ENCODE measurements at regions not wholly inside any gene's neighbourhood (a gene's known extent, or its start where the extent isn't known, plus 50 kb on each side); places are given as distances from the start of the nearest gene placed in this dataset.

DNA sequence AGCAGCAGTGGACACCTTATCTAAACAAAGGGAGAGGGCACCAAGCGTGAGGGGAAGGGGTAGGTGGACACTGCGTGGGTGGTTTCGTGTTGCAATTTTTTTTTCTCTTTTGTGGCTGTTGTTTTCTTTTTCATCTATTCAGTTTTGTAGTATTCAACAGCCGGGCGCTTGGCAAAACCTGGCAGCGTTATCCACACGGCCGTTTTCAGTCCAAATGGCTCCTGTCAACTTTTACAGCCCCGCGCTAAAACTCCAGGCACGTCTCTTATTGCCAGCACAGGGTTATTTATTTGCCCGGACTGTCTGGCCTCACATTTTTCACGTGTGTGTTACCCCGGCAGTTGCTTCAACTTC is 192.2 kb downstream of the BCOR start:
- no peak for DNase-seq

DNA sequence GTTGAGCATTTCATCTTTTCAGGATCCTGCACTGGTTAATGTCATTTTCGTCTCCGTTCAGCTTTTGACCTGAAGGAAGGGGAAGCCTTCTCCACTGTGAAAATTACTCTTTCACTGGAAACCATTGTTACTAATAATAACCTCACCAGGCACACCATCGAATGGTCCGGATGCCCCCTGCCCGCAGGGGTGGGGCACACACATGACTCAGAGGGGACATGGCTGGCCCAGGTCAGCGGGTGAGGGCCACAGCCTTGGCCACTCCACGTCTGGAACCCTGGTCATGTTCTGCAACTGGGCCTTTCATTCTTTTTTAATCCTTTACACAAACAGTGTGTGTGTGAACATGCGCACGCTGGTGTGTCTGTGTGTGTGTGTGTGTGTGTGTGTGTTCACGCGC is 191.8 kb downstream of the BCOR start:
- DNase-seq: no peak

DNA sequence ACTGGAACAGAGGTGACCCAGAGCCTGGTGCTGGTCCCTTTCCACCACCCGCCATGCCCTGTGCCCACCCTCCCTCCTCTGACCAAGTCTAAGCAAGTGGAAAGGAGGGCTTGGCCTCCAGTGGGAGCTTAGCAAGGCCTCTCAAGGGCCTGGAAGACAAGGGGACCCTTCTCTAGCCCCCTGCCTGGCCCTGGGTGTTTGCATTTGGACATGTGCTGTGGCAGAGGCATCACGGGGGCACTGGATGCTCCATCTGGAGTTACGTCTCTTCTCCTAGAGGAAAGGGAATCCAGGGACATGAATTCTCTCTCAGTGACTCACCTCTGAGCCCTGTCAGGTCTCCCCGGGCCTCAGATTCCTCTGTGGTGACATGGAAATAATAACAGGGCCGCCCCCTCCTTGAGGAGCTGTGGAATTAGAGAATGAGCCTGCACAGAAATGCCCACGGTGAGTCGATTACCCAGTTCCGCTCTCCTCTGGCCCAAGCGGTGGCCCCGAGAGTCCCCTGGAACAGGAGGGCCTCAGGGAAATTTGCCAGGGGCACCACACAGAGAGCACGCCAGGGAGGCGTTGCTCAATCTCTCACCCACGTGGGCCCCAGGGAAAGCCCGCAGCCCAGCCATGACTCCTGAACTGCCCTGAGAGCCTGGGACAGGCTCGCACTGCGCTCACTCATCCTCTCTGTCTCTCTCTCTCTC is 189.6 kb downstream of the BCOR start:
- DNase-seq: no peak

DNA sequence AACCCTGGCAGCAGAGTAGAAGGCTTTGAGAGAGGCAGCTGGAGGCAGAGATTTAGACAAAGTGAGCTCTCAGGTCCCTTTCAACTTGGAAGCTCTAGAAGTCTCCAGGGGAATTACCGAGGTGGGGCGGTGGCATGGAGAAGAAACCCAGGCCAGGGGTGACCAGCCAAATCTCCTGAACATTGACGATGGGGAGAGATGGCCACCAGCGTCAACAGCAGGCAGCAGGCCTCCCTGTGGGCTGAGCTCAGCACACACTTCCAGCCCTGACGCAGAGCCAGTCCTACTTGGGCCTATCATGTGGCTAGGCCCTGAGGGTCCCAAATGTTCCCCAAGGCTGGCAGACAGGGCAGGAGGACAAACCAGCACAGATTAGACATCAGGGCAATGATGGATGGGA is 187.8 kb downstream of the BCOR start:
- DNase-seq: no peak

DNA sequence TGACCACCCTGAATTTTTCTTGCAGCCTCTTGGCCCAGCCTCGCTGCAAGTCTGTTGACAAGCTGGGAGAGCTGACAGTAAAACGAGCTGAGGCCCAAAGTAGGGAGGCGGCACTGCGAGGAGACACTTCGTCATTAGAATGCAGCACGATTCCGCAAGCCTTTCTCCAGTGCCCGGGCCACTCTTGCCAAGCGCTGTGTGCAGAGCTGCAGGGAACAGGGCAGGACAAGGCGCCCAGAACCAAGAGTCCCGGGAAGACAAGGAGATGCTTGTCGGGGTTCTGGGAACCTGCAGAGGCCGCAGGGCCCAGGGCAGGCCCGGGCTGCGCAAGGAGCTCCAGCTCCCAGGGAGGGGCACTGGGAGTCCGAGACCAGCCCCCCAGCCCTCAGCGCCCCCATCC is 187.1 kb downstream of the BCOR start:
- DNase-seq: no peak

DNA sequence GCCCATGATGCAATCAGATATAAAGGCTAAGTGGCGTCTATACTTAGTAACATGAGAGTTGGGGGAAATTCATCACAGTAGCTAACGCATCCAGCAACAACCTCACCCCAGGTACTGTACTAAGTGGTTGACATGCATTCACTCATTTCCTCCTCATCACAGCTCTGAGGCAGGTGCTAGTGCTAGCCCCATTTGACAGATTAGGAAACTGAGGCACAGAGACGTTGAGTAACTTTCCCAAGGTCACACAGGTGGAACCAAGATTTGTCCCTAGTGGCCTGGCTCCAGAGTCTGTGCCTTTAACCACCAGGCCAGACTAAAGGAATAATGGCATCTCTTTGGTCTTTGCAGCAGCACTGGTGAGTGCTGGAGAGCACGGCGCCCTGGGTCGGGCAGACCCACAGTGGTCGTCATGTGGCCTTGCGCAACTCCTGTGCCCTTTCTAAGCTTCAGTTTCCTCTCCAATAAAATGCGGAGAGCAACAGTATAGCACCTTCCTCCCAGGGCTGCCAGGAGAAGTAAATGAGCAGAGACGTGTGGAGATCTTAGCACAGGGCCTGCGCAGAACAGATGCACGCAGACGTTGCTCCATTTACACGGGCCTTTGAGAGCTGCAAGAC is 186.4 kb downstream of the BCOR start:
- DNase-seq: no peak

DNA sequence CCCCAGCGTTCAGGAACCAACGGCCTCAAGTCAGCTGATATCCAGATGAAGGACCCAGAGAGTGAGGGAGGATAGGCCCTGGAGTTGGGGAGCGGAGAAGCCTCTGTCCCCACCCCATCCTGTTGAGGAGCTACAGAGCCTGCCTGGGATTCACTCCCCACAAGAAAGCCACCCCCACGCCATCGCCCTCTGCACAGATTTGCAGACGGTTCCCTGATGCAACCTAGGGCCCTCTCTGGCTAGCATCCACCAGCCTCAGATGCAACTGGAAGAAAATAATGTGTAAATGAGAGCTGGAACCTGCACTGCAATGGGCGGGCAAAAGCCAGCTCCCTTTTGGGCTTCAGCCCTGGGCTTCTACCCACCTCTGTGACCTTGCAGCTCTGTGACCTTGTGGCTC is 185.6 kb downstream of the BCOR start:
- DNase-seq: no peak

DNA sequence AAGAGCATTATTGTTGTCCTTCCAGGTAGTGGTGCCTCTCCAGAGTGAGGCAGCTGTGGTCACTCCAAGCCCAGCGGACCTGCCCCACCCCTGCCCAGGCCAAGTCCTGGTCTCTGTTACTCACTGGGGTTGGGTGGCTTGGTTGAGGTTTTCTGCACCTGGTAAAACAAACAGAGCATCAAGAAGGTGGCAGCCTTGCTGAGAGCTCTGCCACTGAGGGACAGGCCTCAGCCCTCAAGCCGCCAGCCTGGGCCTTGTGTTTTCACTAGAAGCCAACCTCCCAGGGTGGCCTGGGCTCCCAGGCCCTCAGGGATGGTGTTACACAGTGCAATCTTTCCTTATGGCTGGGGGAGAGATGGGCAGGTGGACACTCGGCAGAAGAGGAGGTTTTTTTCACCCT is 182.7 kb downstream of the BCOR start:
- no peak for DNase-seq

DNA sequence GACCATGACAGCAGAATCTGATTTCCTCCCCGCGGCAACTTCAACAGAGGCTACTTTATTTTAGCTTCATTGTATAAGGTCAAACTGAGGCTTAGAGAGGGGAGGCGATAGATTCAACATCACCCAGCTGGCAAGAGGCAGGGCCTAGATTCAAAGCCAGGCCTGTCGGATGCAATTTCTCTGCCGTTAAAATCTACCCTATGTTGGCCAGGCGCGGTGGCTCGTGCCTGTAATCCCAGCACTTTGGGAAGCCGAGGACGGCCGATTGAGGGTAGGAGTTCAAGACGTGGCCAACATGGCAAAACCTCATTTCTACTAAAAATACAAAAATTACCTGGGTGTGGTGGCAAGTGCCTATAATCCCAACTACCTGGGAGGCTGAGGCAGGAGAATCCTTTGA is 182.2 kb downstream of the BCOR start:
- no peak for DNase-seq

DNA sequence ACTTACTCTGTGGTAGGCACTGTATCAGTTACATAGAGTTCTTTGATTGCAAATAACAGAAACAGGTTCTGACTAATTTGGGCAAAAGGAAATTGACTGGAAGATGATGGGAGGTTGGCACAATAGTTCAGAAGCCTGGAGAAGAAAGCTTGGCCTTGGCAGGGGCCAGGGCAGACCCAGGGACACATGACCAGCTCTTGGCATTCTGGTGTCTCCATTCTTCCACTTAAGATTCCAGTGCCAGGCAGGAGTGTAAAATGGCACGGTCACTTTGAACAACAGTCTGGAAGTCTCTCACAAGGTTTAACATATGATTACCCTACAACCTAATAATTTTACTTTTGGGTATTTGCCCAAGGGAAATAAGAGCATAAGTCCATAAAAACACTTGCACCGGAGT is 175.9 kb downstream of the BCOR start:
- no peak for DNase-seq

DNA sequence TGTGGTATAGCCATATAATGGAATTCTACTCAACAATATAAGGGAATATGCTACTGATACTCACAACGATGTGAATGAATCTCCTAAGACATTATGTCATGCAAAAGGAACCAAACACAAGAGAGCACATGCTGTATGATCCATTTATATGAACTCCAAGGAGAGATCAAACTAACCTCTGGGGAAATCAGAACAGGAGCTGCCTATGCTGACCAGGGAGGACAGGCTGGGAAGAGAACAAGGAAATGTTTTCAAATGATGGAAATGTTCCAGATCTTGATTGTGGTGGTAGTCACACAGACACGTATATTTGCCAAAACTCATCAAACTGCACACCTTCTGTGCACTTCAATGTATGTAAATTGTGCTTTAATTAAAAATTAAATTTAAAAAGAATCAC is 175.3 kb downstream of the BCOR start:
- no peak for DNase-seq

DNA sequence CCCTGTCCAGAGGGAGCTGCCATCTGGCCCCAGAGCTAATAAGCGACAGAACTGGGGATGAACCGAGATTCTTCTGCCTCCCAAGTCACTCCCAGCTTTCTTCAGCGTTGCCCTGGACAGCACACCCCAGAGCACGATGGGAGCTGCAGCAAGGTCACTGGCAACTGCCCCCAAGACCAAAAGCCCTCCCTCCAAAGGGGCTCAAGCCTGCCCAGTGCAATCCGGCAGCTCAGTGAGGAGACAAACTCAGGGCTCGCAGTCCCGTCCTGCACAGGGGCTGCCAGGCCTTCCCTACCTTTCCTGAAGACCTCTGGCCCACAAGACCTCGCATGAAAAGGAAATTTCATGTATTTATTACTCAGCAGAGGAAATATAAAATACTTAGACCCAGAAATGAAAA is 174.8 kb downstream of the BCOR start:
- no peak for DNase-seq

DNA sequence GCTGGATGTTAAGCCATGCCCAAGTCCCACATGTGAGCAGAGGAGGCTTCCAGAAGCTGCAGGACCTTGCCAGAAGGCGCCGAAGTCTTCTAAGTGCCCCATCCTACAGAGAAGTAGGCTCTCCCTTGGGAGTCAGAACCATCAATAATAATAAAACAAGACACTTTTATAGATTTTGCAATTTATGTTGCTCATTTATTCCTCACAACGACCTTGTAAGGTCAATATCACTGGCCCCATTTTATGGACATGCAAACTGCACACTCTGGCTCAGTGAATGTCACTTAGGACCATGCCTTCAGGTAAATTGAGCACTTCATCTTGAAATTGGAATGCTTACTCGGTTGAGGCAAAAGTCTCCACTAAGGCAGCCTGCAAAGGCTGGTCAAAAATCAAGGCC is 170.4 kb downstream of the BCOR start:
- DNase-seq: no peak

DNA sequence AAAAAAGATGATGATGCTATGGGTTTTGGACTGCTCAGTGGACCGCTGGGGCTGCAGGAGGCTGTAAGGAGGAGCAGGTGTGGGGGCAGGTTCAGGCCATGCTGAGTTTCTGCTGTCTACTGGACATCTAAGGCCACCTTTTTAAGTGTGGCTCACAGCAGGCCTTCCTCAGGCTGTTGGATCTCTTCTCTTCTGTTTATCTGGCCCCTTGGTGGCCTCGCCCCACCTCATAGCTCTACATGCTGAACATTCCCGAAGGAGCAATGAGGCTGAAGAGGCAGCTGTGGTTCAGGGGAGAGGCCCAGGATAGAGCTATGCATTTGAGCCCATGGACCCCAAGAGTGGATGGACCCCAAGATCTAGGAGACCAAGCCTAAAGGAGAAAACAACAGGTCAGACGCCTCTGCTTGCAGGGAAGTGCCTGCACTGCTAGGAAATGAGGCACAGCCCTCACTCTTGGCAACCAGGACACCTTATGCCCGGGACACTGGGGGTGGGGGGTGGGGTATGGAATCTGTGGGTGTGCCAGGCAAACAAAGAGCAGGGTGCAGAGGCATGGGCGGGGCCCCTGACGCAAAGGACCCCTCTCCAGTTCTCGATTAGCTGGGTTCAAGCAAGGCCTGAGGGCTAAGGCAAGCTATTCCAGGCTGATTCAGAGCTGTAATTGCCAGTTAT is 168.9 kb downstream of the BCOR start:
- DNase-seq: no peak

DNA sequence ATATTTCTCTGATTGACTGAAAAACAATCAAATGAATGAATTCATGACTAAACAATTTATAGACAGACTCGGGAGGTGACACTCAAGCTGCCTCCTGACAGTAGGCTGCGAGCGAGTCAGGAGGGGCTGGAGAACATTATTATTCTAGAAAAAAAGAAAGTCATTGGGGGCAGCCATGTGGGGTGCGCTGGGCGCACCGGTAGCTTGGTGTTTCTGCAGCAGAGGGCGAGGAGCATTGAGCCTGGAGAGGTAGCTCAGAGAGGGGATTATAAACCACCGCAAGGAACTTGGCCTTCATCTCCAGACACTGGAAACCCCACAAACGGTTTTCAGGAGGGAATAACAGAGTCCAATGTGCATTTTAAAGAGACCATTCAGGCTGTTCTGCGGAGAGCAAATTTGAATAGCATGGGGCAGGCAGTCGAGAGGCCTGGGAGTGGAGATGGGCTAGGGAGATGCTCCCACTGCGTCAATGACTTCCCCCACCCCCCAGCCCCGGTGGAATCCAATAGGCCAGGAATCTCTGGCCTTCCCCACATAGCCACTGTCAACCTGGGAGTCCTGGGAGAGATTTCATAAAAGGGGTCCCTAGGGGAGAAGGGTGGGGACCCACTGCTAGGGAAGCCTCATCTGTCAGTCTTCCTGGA is 168.3 kb downstream of the BCOR start:
- no peak for DNase-seq

DNA sequence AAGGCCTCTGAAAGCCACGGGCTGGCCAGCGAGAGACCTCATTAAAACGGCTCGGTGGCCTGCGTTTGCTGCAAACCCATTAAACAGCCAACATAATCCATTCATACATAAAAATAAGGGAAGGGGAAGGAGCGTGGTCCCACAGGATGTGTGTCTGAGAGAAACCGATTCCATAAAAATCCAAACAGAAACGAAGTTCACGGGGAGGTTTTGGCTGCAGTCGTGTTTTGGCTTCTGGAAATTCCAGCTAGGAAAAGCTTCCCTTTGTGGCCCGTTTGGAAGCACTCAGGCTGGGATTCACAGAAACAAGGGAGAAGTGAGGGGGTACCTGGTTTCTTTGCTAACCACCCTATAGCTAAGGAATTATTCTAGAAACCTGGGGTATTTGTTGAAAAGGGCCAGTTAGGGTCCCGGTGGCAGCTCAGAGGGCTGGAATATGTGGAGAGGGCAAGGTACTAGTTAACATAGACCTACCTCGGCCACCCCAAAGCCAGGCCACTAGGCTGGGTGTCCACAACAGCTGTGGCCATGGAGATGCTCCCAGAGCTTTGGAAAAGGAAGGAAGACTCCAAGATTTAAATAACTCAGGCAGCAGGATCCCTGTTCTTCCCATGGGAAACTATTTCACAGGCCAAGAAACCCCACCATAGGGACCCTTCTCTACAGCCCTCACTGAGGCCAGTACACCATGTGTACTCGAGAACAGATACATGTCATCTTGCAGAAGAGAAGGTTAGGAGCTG is 166.8 kb downstream of the BCOR start:
- no peak for DNase-seq

DNA sequence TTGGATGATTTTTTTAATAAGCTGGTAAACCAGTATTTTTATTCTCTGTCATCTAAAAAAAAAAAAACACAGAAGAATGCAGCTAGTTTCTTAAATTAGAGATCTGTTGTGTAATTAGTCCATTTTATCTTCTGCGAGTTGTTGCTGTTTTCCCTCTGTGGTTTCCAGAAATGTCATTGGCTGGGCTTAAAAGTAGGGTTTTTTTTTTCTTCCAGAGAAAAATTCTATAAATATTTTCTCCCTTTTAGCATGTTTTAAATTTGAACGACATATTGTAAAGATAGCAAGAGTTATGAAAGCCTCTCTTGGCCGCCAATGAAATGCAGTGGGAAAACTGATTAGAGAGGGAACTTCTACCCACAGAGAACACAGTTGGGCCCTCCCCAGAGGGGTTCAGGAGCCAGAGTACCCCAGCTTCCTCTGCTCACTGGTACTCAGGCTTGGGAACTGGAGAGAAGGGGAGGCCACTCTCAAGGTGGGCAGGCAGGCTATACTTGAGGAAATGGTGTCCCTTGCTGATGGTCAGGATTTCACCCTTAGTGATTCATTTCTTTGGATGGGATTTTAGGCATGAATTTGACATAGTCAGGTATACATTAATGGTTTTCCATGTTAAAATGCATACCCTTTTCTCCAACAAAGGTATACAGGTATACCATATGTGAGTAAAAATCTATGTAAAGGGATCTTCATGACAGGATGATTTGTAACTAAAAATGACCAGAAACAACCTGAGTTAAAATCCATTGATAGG is 166.1 kb downstream of the BCOR start:
- DNase-seq: no peak

DNA sequence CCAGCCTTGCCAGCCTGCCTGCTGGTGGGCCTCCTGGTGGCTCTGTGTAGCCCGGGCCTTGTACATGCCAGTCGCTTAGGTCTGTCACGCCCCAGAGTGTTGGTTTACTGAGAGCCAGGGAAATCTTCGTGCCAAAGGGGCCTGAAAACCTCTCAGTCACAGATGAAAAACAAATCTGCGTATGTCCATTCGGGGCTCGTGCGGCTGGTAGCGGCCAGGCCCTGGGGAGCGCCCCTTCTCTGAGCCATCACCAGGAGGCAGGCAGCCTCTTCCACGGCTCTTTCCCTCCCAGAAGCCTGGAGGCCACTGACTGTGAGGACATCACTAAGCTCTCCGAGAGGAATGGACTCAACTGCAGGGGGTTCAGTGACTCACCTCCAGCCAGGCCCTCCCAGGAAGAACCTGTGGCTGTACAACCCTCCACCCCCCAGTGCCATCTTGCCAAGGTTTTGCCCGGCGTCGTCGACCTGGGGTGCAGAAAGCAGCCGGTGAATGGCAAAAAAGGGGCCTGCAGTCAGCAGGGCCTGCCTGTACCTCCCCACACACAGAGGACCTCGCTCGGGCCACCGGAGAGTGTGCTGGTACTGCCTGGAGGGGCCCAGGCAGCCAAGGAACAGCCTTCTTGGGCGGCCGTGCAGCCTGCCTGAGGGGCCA is 162.2 kb downstream of the BCOR start:
- DNase-seq: no peak

DNA sequence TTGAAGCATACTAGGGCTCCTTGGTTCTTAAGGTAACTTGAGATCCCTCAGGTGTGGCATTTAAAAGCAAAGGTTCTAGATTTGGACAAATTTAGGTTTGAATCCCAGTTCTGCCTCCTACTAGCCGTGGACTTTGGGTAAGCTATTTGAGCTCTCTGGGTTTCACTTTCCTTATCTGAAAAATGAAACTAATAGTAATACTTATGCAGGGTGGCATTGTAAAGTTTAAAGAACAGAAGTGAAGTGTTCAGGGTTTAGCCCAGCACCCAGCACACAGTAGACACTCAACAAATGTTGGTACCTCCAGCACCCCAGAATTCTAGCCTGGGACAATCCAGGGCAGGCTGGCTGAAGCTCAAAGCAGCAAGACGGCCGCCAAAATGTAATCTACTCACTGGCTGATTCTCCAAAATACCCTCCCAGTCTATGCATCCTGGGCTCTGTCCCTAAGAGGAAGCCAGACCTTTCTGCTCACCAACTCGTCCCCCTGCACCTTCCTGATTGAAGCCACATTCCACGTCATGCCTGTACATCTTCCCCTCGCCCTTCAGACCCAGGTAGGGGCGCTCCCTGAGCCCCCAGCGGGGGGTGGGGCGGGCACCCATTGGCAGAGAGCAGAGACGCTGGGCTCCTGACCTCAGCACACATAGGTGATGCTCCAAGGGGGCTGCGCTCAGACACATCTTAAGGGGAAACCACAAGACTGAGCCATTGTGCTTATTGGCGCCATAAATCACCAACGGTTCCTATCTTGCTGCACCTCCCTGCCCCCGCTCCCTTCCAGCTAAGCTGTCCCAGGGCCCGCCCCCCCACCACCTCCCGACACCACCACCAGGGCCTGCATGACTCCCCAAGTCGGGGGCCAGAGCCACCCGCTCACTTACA is 160.6 kb downstream of the BCOR start:
- DNase-seq: no peak

DNA sequence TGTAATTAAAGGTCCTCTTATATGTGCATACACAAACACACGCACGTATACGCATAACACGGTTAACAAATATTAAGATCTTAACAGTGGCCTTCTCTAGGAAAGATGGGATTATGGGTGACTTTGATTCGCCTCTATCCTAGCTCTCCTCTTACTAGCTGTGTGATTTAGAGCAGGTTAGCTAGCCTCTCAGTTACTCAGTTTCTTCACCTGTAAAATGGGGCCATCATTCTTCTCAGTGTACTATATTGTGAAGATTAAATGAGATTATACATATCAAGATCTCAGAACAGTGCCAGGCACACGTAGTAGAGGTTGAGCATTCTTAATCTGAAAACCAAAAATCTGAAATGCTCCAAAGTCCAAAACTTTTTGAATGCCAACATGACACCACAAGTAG is 159.3 kb downstream of the BCOR start:
- DNase-seq: no peak

DNA sequence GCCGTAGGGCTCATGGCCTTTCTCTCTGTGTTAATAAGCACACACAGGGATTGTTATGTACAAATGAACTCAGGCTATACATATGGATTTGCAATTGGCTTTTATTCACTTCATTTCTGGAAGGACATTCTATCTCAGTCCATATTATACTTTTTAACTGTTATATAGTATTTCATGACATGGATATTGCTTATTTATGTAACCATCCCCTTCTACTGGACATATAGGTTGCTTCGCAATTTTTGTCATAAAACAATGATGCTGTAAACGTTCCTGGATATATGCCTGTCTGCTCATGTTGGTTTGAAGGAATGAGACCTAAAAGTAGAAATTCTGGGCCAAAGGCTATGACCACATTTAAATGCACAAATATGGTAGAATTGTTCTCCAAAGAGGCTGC is 158.1 kb downstream of the BCOR start:
- DNase-seq: no peak

Data from activated T-cell treated with anti-CD3 and anti-CD28 coated beads for 4 hours (primary cell).